ENCODE measurements at regions not wholly inside any gene's neighbourhood (a gene's known extent, or its start where the extent isn't known, plus 50 kb on each side); places are given as distances from the start of the nearest gene placed in this dataset.

GRCh38 chr10:8297107-8297506, 242.6 kb downstream of the GATA3 start:
- no peak for DNase-seq (ENCODE audit: low spot score)
- POLR2A ChIA-PET (ENCODE audit: low non-redundant PET), result no interaction called here
- no peak overlapping the region for H3K27ac ChIP-seq
- CTCF ChIA-PET, result no interaction called here
- TF ChIP-seq CTCF (conservative IDR thresholded peaks at IDR 0.05; ENCODE audit: low read depth), result no peak

- ChIA-PET POLR2A (ENCODE audit: low non-redundant PET) (no interaction called here), CTCF (no interaction called here)
- TF ChIP-seq CTCF (conservative IDR thresholded peaks at IDR 0.05; ENCODE audit: low read depth), result no peak
- no peak for DNase-seq (ENCODE audit: low spot score)
- H3K27ac ChIP-seq, result no peak overlapping the region
These were observed 243.5 kb downstream of the GATA3 start for GRCh38 chr10:8297959-8298358.

- POLR2A ChIA-PET (ENCODE audit: low non-redundant PET), result no interaction called here
- no peak for DNase-seq (ENCODE audit: low spot score)
- no peak overlapping the region for H3K27ac ChIP-seq
- TF ChIP-seq CTCF (conservative IDR thresholded peaks at IDR 0.05; ENCODE audit: low read depth), result no peak
- CTCF ChIA-PET, result interaction anchor here (0.7 kb wide), 2 partner anchors 175 to 243 kb away, joined by 3 read pairs; no protein-coding TSS in a partner anchor
These were observed 244.5 kb downstream of the GATA3 start for GRCh38 chr10:8298896-8299570.

- ChIA-PET CTCF (interaction anchor here (0.6 kb wide), 1 partner anchor 141 kb away, joined by 4 read pairs; no protein-coding TSS in a partner anchor), POLR2A (ENCODE audit: low non-redundant PET) (no interaction called here)
- no peak for DNase-seq (ENCODE audit: low spot score)
- no peak overlapping the region for H3K27ac ChIP-seq
- TF ChIP-seq CTCF (conservative IDR thresholded peaks at IDR 0.05; ENCODE audit: low read depth), result no peak
These were observed 246.4 kb downstream of the GATA3 start for GRCh38 chr10:8300925-8301324.

GRCh38 chr10:8301333-8301732, 246.8 kb downstream of the GATA3 start:
- no peak for TF ChIP-seq CTCF (conservative IDR thresholded peaks at IDR 0.05; ENCODE audit: low read depth)
- no peak for DNase-seq (ENCODE audit: low spot score)
- no peak overlapping the region for H3K27ac ChIP-seq
- POLR2A ChIA-PET (ENCODE audit: low non-redundant PET), result no interaction called here
- CTCF ChIA-PET, result no interaction called here

- ChIA-PET POLR2A (ENCODE audit: low non-redundant PET) (no interaction called here), CTCF (no interaction called here)
- TF ChIP-seq CTCF (conservative IDR thresholded peaks at IDR 0.05; ENCODE audit: low read depth), result no peak
- no peak for DNase-seq (ENCODE audit: low spot score)
- H3K27ac ChIP-seq, result no peak overlapping the region
These were observed 247.3 kb downstream of the GATA3 start for GRCh38 chr10:8301831-8302230.

Measured in RWPE1 (cell line).